ENCODE measurements at regions not wholly inside any gene's neighbourhood (a gene's known extent, or its start where the extent isn't known, plus 50 kb on each side); places are given as distances from the start of the nearest gene placed in this dataset.

DNA sequence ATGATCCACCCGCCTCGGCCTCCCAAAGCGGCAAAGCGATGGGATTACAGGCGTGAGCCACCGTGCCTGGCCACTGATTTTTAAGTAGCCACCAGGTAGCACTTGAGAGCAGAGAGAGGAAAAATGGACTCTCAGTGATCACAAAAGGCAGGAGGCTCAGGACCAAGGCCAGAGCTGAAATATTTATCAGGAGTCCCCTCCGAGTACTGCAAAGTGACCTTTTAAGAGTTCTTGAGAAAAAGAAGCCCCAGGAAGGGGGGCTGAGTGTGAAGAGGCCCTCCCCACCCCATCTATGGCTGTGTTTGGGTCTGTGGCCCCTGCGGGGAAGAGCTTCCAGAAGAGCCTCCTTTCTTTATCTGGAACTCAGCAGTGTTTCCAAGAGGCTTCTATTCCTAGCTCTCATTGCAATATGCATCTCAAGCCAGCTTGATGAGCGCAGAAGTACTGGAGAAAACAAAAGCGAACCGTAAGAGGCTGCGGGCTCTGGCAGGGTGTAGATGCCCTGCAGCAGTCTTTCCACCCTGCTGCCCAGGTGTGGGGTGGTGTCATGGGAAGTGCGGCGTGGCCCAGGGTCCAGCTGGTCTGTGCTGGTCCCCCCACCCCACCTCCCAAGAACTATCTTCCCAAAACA lies 75.5 kb upstream of the CDK20 start:
- CTCF ChIA-PET: no interaction called here
- Histone ChIP-seq H3K27ac (no peak overlapping the region), H3K4me3 (no peak overlapping the region), H3K9me3 (peaks cover under 1% of the 10 kb centered on the region; the same call in 1 of the 3 replicates), H3K4me1 (no peaks in the 10 kb centered on the region), H3K4me2 (no peak overlapping the region)
- FAIRE-seq (no peak), ATAC-seq (no peak), DNase-seq (ENCODE audit: low read depth in 1 of 2, low spot score in 1 of 2) (no peak)
- WGBS (ENCODE audit: missing lambda C conversion rate): 88% methylated on average over 14 of the region's 14 CpGs
- no peak for TF ChIP-seq MAFK (IDR thresholded peaks at IDR 0.05; ENCODE audit: partially characterized antibody)
- no peak for TF ChIP-seq RNF2 (IDR thresholded peaks at IDR 0.05; ENCODE audit: borderline replicate concordance, low read depth)
- TF ChIP-seq, protein P1, sequence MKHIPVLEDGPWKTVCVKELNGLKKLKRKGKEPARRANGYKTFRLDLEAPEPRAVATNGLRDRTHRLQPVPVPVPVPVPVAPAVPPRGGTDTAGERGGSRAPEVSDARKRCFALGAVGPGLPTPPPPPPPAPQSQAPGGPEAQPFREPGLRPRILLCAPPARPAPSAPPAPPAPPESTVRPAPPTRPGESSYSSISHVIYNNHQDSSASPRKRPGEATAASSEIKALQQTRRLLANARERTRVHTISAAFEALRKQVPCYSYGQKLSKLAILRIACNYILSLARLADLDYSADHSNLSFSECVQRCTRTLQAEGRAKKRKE (CRISPR knock-in tag; IDR thresholded peaks at IDR 0.05; ENCODE audit: low read depth): no peak
- TF ChIP-seq HOXB13 (CRISPR knock-in tag; IDR thresholded peaks at IDR 0.05; ENCODE audit: low read depth): no peak
- TF ChIP-seq POLR2AphosphoS2 (conservative IDR thresholded peaks at IDR 0.05; ENCODE audit: low read length): no peak
- no peak for TF ChIP-seq MAZ (IDR thresholded peaks at IDR 0.05; ENCODE audit: borderline replicate concordance, low read depth, low read length)
- POLR2A ChIA-PET: no interaction called here

DNA sequence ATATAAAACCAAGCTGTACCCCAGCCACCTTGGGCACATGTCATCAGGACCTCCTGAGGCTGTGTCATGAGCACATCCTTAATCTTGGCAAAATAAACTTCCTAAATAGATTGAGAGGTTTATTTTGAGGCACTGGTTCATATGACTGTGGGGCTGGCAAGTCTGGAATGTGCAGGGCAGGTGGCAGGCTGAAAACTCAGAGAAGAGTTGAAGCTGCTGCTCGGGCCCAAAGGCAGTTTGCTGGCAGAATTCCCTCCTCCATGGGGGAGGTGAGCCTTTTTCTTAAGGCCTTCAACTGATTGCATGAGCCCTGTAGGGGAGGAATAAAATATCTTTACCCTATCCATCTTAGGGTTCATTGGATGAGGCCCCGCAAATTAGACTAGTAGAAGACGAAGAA lies 72.2 kb upstream of the CDK20 start:
- FAIRE-seq (no peak), ATAC-seq (no peak)
- CTCF ChIA-PET: interaction anchor here (0.9 to 1.1 kb wide), 2 partner anchors 236 to 361 kb away, joined by 3 read pairs; no protein-coding TSS in a partner anchor

DNA sequence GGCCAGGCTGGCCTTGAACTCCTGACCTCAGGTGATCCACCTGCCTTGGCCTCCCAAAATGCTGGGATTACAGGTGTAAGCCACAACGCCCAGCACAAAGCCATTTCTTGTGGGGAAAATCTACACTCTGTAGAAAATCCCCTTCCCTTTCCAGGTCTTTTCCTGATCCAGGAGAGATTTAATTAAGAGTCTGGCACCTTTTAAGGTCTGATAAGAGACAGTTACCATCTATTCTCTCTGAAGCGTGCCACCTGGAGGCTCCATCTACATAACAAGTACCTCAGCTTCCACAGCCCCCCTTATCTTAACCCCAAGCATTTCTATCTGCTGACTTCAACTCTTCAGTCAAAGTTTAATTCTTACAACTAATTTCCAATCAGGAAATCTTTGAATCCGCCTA lies 71.4 kb upstream of the CDK20 start:
- peaks cover 14% of the 10 kb centered on the region for H3K9me3 ChIP-seq
- FAIRE-seq: no peak
- ChIA-PET CTCF (interaction anchor here (0.9 to 1.1 kb wide), 2 partner anchors 235 to 360 kb away, joined by 3 read pairs; no protein-coding TSS in a partner anchor), POLR2A (no interaction called here)
- H3K4me1 ChIP-seq: no peaks in the 10 kb centered on the region
- H3K4me2 ChIP-seq: no peak overlapping the region
- H3K27ac ChIP-seq: no peak overlapping the region
- DNase-seq (ENCODE audit: low read depth in 1 of 2, low spot score in 1 of 2): no peak
- ATAC-seq: no peak
- no peak overlapping the region for H3K4me3 ChIP-seq
- 40% methylated on average over 3 of the region's 3 CpGs for WGBS (ENCODE audit: missing lambda C conversion rate)
- TF ChIP-seq RARB (CRISPR knock-in tag; IDR thresholded peaks at IDR 0.05): no peak
- TF ChIP-seq CBX8 (IDR thresholded peaks at IDR 0.05): no peak
- TF ChIP-seq, protein P1 (CRISPR knock-in tag; IDR thresholded peaks at IDR 0.05; ENCODE audit: low read depth): no peak
- no peak for TF ChIP-seq NFE2L2 (conservative IDR thresholded peaks at IDR 0.05; ENCODE audit: low read length)
- TF ChIP-seq, protein P2, sequence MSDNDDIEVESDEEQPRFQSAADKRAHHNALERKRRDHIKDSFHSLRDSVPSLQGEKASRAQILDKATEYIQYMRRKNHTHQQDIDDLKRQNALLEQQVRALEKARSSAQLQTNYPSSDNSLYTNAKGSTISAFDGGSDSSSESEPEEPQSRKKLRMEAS (IDR thresholded peaks at IDR 0.05): no peak
- TF ChIP-seq HEYL (CRISPR knock-in tag; IDR thresholded peaks at IDR 0.05): no peak
- TF ChIP-seq, protein P3, sequence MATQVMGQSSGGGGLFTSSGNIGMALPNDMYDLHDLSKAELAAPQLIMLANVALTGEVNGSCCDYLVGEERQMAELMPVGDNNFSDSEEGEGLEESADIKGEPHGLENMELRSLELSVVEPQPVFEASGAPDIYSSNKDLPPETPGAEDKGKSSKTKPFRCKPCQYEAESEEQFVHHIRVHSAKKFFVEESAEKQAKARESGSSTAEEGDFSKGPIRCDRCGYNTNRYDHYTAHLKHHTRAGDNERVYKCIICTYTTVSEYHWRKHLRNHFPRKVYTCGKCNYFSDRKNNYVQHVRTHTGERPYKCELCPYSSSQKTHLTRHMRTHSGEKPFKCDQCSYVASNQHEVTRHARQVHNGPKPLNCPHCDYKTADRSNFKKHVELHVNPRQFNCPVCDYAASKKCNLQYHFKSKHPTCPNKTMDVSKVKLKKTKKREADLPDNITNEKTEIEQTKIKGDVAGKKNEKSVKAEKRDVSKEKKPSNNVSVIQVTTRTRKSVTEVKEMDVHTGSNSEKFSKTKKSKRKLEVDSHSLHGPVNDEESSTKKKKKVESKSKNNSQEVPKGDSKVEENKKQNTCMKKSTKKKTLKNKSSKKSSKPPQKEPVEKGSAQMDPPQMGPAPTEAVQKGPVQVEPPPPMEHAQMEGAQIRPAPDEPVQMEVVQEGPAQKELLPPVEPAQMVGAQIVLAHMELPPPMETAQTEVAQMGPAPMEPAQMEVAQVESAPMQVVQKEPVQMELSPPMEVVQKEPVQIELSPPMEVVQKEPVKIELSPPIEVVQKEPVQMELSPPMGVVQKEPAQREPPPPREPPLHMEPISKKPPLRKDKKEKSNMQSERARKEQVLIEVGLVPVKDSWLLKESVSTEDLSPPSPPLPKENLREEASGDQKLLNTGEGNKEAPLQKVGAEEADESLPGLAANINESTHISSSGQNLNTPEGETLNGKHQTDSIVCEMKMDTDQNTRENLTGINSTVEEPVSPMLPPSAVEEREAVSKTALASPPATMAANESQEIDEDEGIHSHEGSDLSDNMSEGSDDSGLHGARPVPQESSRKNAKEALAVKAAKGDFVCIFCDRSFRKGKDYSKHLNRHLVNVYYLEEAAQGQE (IDR thresholded peaks at IDR 0.05): no peak
- TF ChIP-seq HOXA7 (CRISPR knock-in tag; IDR thresholded peaks at IDR 0.05): no peak
- TF ChIP-seq, protein P4, sequence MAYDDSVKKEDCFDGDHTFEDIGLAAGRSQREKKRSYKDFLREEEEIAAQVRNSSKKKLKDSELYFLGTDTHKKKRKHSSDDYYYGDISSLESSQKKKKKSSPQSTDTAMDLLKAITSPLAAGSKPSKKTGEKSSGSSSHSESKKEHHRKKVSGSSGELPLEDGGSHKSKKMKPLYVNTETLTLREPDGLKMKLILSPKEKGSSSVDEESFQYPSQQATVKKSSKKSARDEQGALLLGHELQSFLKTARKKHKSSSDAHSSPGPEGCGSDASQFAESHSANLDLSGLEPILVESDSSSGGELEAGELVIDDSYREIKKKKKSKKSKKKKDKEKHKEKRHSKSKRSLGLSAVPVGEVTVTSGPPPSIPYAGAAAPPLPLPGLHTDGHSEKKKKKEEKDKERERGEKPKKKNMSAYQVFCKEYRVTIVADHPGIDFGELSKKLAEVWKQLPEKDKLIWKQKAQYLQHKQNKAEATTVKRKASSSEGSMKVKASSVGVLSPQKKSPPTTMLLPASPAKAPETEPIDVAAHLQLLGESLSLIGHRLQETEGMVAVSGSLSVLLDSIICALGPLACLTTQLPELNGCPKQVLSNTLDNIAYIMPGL (CRISPR knock-in tag; IDR thresholded peaks at IDR 0.05; ENCODE audit: borderline replicate concordance): no peak
- TF ChIP-seq, protein P5, sequence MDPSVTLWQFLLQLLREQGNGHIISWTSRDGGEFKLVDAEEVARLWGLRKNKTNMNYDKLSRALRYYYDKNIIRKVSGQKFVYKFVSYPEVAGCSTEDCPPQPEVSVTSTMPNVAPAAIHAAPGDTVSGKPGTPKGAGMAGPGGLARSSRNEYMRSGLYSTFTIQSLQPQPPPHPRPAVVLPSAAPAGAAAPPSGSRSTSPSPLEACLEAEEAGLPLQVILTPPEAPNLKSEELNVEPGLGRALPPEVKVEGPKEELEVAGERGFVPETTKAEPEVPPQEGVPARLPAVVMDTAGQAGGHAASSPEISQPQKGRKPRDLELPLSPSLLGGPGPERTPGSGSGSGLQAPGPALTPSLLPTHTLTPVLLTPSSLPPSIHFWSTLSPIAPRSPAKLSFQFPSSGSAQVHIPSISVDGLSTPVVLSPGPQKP (IDR thresholded peaks at IDR 0.05; ENCODE audit: low read depth, low read length): no peak
- TF ChIP-seq KDM1A (IDR thresholded peaks at IDR 0.05; ENCODE audit: low read depth): no peak

More for the DNA sequence above, 72.2 kb upstream of the CDK20 start:
- WGBS (ENCODE audit: missing lambda C conversion rate): 51% methylated on average over 3 of the region's 3 CpGs
- TF ChIP-seq CHD2 (IDR thresholded peaks at IDR 0.05; ENCODE audit: low read length, partially characterized antibody): no peak
- TF ChIP-seq, protein P6, sequence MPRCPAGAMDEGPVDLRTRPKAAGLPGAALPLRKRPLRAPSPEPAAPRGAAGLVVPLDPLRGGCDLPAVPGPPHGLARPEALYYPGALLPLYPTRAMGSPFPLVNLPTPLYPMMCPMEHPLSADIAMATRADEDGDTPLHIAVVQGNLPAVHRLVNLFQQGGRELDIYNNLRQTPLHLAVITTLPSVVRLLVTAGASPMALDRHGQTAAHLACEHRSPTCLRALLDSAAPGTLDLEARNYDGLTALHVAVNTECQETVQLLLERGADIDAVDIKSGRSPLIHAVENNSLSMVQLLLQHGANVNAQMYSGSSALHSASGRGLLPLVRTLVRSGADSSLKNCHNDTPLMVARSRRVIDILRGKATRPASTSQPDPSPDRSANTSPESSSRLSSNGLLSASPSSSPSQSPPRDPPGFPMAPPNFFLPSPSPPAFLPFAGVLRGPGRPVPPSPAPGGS (IDR thresholded peaks at IDR 0.05): no peak
- TF ChIP-seq, protein P1 (CRISPR knock-in tag; IDR thresholded peaks at IDR 0.05; ENCODE audit: low read depth): no peak
- TF ChIP-seq KDM1A (IDR thresholded peaks at IDR 0.05; ENCODE audit: low read depth): no peak
- TF ChIP-seq ESRRA (IDR thresholded peaks at IDR 0.05; ENCODE audit: borderline replicate concordance, low read length): no peak
- no peak for TF ChIP-seq NR3C1 (IDR thresholded peaks at IDR 0.05)
- no peak for TF ChIP-seq JUN (IDR thresholded peaks at IDR 0.05)
- no peak for TF ChIP-seq EHMT2 (IDR thresholded peaks at IDR 0.05; ENCODE audit: low read depth)
- TF ChIP-seq RFX5 (IDR thresholded peaks at IDR 0.05): no peak
- no peak for TF ChIP-seq EHF (CRISPR knock-in tag; IDR thresholded peaks at IDR 0.05)
- no peak for TF ChIP-seq NFE2L2 (conservative IDR thresholded peaks at IDR 0.05; ENCODE audit: low read length)
- no peaks in the 10 kb centered on the region for H3K4me1 ChIP-seq
- POLR2A ChIA-PET: no interaction called here
- DNase-seq (ENCODE audit: low read depth in 1 of 2, low spot score in 1 of 2): no peak
- no peak overlapping the region for H3K27ac ChIP-seq
- no peak overlapping the region for H3K4me3 ChIP-seq
- H3K9me3 ChIP-seq: peaks cover 14% of the 10 kb centered on the region
- no peak overlapping the region for H3K4me2 ChIP-seq

All from A549 (cell line).